Cardiac fibroblast (primary cell): ENCODE measurements at regions not wholly inside any gene's neighbourhood (a gene's known extent, or its start where the extent isn't known, plus 50 kb on each side); places are given as distances from the start of the nearest gene placed in this dataset.
"Not testable (repeated sequence)": the region's sequence is repeated elsewhere in the genome, so short reads cannot be mapped to it uniquely, and the experiment has no call there.

Experiments
- DNase-seq, 2 donors: peaks; one replicate each; pipeline versions ENCODE4 v3.0.0 to v3.0.0-alpha.2; 2010; ENCODE audit warnings: low read depth in 2 of 2
- H3K4me3 ChIP-seq, 2 donors: replicated peaks in 1 of 2; 1 replicate in 1 of 2; 2 replicates in 1 of 2; pipeline ENCODE4 v1.5.1; 2011; ENCODE audit warnings: low read depth in 2 of 2, low read length in 2 of 2, mild to moderate bottlenecking in 2 of 2, moderate library complexity in 1 of 2
- TF ChIP-seq, protein P1 (sequence below): IDR thresholded peaks from one replicate; pipeline ENCODE4 v1.5.1; 2011; ENCODE audit warnings: low read depth, mild to moderate bottlenecking, low read length, inconsistent platforms

DNA sequence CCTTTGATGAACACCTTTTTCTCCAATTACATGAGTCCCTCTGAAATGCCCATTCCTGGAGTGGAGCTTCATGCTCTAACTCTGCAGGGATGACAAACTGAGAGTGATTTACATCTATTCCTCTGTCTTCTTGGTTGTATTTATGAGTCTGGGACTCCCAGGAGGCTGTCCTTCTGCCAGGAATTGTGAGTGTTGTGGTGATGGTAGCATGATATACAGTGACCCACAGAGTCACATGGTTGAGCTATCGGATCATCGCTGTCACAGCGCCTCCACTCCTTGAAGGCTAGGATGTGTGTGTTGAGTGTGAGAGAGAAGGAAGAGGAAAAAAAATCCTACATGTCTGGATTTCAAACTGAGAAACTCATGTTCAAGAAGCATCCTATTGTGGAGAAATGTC lies 163.4 kb upstream of the CACNA1E start:
- no peak overlapping the region for H3K4me3 ChIP-seq
- TF ChIP-seq, protein P1, sequence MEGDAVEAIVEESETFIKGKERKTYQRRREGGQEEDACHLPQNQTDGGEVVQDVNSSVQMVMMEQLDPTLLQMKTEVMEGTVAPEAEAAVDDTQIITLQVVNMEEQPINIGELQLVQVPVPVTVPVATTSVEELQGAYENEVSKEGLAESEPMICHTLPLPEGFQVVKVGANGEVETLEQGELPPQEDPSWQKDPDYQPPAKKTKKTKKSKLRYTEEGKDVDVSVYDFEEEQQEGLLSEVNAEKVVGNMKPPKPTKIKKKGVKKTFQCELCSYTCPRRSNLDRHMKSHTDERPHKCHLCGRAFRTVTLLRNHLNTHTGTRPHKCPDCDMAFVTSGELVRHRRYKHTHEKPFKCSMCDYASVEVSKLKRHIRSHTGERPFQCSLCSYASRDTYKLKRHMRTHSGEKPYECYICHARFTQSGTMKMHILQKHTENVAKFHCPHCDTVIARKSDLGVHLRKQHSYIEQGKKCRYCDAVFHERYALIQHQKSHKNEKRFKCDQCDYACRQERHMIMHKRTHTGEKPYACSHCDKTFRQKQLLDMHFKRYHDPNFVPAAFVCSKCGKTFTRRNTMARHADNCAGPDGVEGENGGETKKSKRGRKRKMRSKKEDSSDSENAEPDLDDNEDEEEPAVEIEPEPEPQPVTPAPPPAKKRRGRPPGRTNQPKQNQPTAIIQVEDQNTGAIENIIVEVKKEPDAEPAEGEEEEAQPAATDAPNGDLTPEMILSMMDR = no peak
- DNase-seq = no peak

DNA sequence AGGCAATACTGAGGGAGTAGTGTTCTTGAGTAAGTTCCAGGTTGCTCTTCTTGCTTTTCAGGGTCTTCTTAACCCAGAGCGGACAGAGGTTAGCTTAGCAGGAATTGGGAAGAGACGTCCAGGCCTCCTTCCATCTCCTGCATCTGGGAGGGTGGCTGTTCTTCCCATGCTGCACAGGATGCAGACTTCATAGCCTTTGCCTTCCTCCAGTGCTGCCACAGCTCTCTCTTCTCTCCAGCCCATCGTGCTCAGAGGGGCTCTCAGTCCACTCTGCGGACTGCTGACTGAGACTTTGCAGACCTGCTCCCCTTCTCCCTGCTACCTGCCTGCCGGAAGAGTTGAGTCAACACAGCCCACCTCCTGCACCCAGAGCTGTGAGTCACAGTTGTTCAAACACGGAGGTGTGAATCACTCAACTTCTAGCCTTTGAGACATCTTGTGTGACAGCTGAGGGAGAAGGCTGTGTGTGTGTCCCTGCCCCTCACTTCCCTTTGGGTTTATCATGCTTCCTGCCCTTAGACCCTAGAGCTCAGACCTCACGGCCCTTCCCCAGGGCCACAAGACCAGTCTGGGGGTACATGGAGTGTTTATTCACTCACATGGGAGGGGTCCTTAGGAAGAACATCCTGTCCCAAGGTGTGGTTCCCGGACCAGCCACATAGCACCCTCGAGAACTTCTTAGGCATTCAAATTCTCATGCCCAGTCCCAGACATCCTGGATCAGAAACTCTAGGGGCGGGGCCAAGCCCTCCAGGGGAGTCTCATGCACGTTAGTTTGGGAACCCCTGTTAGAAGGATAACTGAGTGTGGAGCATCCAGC lies 158.3 kb upstream of the CACNA1E start:
- no peak for DNase-seq
- TF ChIP-seq, protein P1 = no peak
- no peak overlapping the region for H3K4me3 ChIP-seq

DNA sequence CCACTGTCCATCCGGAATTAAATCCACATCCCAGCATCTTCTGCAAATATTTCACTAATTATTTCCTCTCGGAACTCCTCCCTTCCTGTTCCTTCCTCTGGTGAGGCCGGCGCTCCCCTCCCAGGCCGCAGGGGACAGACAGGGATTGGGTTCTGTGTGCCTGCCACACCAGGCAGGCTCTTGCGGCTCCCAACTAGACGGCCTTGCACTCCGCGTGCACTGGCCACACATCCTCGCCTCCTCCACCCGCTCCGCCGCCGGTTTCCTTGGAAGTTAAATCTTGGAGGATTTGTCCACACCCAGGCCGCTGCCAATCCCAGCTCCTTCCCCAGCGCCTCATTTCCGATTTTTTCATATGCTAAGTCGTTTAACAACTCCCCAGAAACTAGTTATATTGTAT lies 157.6 kb upstream of the CACNA1E start:
- not testable (repeated sequence) for DNase-seq, H3K4me3 ChIP-seq

GRCh38 chr1:181326348-181326747 lies 157.0 kb upstream of the CACNA1E start:
- H3K4me3 ChIP-seq = no peak overlapping the region
- no peak for DNase-seq
- TF ChIP-seq, protein P1 = no peak

GRCh38 chr1:181327796-181328195 lies 155.5 kb upstream of the CACNA1E start:
- no peak overlapping the region for H3K4me3 ChIP-seq
- no peak for DNase-seq
- TF ChIP-seq, protein P1 = no peak

DNA sequence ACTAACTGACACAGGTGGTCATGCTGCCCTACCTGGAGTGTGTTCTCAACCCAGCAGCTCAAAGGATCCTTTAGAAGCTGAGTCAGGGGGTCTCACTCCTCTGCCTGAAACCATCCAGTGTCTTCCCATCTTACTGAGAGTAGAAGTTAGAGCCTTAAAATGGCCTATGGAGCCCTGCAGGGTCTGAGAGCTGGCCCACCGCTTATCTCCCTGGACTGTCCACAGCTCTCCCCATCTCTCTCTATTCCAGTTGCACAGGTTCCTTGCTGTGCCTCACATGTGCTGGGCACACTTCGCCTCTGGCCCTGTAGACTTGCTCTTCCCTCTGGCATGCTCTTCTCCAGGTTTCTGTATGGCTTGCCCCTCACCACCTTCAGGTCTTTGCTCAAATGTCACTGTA lies 148.6 kb upstream of the CACNA1E start:
- no peak overlapping the region for H3K4me3 ChIP-seq
- TF ChIP-seq, protein P1 = no peak
- no peak for DNase-seq

DNA sequence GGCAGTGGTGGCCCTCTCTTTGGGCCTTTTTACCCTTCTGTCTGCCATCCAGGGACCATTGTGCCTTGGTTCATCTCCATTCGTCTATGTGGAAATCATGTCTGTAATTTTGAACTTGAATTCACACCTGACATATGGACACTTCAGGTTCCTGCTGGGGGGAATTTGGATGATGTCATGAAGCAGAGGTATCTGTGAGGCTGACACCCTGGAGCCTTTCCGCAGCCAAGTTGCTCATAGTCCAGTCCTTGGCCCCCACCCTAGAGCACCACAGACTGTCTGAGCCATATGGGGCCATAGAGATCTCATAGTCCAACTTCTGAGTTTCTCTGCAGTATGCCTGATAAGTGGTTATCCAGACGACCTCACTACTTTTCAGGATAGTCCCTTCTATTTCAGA lies 147.7 kb upstream of the CACNA1E start:
- no peak overlapping the region for H3K4me3 ChIP-seq
- TF ChIP-seq, protein P1 = no peak
- no peak for DNase-seq
